HFFc6 (cell line): ENCODE measurements at regions not wholly inside any gene's neighbourhood (a gene's known extent, or its start where the extent isn't known, plus 50 kb on each side); places are given as distances from the start of the nearest gene placed in this dataset.

Source experiments
- DNase-seq: peaks from one replicate; pipeline ENCODE4 v3.0.0-alpha.2; 2018
- H3K27ac Mint-ChIP-seq: 2 replicates; pipeline ENCODE4 v1.8.0; 2020; ENCODE audit warnings: mild to moderate bottlenecking, mixed read lengths
- H3K27me3 Mint-ChIP-seq: 2 replicates; pipeline ENCODE4 v1.8.0; 2021; ENCODE audit warnings: mild to moderate bottlenecking, moderate library complexity, mixed read lengths; ENCODE audit not compliant: insufficient read depth
- H3K36me3 Mint-ChIP-seq: 2 replicates; pipeline ENCODE4 v1.8.0; 2021; ENCODE audit warnings: low read depth, mixed read lengths
- H3K4me1 Mint-ChIP-seq: 2 replicates; pipeline ENCODE4 v1.8.0; 2020; ENCODE audit warnings: low read depth, mixed read lengths
- H3K4me3 Mint-ChIP-seq: 2 replicates; pipeline ENCODE4 v1.8.0; 2020; ENCODE audit warnings: mild to moderate bottlenecking, moderate library complexity, mixed read lengths
- H3K9me3 Mint-ChIP-seq: 2 replicates; pipeline ENCODE4 v1.8.0; 2020; ENCODE audit warnings: mild to moderate bottlenecking, mixed read lengths
- TF ChIP-seq, protein P1 (sequence below): fragments of 200-600 bp; sonication (generic); IDR thresholded peaks from 2 replicates; pipeline ENCODE4 v1.5.0; 2021; ENCODE audit warnings: antibody characterized with exemption, mild to moderate bottlenecking

DNA sequence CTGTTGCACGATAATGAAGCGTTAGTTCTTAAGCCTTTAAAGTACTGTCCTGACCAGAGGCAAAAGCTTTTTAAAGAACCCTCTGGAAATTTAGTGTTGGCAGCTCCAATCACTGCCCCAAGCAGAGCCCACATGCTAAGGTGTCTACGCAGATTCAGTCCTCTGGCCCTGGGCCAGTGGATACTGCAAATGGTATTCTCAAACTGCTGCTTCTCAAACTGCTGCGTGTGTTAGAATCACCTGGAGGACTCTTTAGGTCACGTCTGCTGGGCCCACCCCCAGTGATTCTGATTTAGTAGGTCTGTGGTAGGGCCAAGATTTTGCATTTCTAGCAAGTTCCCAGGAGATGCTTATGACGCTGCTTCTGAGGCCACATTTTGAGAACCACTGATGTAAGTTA is 96.0 kb upstream of the CCDC28A start:
- no peaks in the 10 kb centered on the region for H3K27me3 Mint-ChIP-seq
- no peaks in the 10 kb centered on the region for H3K36me3 Mint-ChIP-seq
- no peak for DNase-seq
- TF ChIP-seq, protein P1, sequence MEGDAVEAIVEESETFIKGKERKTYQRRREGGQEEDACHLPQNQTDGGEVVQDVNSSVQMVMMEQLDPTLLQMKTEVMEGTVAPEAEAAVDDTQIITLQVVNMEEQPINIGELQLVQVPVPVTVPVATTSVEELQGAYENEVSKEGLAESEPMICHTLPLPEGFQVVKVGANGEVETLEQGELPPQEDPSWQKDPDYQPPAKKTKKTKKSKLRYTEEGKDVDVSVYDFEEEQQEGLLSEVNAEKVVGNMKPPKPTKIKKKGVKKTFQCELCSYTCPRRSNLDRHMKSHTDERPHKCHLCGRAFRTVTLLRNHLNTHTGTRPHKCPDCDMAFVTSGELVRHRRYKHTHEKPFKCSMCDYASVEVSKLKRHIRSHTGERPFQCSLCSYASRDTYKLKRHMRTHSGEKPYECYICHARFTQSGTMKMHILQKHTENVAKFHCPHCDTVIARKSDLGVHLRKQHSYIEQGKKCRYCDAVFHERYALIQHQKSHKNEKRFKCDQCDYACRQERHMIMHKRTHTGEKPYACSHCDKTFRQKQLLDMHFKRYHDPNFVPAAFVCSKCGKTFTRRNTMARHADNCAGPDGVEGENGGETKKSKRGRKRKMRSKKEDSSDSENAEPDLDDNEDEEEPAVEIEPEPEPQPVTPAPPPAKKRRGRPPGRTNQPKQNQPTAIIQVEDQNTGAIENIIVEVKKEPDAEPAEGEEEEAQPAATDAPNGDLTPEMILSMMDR, result no peak
- H3K9me3 Mint-ChIP-seq, result no peaks in the 10 kb centered on the region
- peak overlapping the region; percentile 36; the same call in 1 of the 2 replicates for H3K27ac Mint-ChIP-seq
- peaks cover 27% of the 10 kb centered on the region for H3K4me1 Mint-ChIP-seq
- no peak overlapping the region for H3K4me3 Mint-ChIP-seq

DNA sequence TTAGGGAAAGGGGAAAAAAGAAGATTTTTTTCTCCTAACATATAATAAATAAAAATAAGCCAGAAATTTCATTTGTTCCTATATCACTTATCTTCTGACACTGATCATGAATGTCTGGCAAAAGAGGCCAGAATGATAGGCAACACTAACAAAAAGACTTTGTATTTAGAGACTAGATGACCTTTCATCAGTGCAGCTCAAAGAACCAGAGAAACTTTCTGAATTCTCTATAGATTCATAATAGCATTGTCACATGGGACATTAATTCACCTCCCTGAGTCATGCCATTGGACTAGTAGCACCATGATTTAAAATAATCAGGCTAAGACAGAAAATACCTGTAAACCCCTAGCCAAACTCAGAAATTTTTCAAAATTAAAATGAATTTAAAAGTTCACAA is 95.4 kb upstream of the CCDC28A start:
- H3K27me3 Mint-ChIP-seq, result no peaks in the 10 kb centered on the region
- H3K9me3 Mint-ChIP-seq, result no peaks in the 10 kb centered on the region
- no peak overlapping the region for H3K27ac Mint-ChIP-seq
- TF ChIP-seq, protein P1, result no peak
- no peak for DNase-seq
- no peaks in the 10 kb centered on the region for H3K36me3 Mint-ChIP-seq
- H3K4me3 Mint-ChIP-seq, result no peak overlapping the region
- peaks cover 27% of the 10 kb centered on the region for H3K4me1 Mint-ChIP-seq

DNA sequence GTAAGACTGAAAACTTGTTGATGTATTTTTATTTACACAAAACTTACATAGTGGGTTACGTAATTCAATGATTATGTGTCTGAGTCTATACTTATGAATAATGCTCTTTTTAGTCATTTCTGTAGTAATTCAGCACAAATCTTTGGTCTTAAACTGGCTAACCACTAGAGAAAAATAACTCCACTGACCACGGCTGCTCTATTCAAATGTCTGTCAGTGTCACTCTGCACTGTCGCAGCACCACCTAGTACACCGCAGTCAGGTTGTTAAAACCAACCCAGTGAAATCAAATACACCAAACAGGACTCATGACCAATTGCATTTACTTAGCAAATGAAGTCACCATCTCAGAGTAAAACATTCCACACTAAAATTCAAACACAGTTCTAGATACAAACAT is 93.5 kb upstream of the CCDC28A start:
- DNase-seq, result no peak
- Mint-ChIP-seq H3K4me3 (no peak overlapping the region), H3K36me3 (no peaks in the 10 kb centered on the region), H3K27me3 (no peaks in the 10 kb centered on the region), H3K9me3 (no peaks in the 10 kb centered on the region), H3K27ac (no peak overlapping the region; the same call in 1 of the 2 replicates), H3K4me1 (peaks cover 27% of the 10 kb centered on the region)
- TF ChIP-seq, protein P1, result no peak

GRCh38 chr6:138681627-138682026 is 91.9 kb upstream of the CCDC28A start:
- TF ChIP-seq, protein P1, result no peak
- Mint-ChIP-seq H3K27me3 (no peaks in the 10 kb centered on the region), H3K9me3 (no peaks in the 10 kb centered on the region), H3K36me3 (no peaks in the 10 kb centered on the region), H3K4me1 (peaks cover 27% of the 10 kb centered on the region), H3K4me3 (no peak overlapping the region), H3K27ac (no peak overlapping the region)
- DNase-seq, result no peak

DNA sequence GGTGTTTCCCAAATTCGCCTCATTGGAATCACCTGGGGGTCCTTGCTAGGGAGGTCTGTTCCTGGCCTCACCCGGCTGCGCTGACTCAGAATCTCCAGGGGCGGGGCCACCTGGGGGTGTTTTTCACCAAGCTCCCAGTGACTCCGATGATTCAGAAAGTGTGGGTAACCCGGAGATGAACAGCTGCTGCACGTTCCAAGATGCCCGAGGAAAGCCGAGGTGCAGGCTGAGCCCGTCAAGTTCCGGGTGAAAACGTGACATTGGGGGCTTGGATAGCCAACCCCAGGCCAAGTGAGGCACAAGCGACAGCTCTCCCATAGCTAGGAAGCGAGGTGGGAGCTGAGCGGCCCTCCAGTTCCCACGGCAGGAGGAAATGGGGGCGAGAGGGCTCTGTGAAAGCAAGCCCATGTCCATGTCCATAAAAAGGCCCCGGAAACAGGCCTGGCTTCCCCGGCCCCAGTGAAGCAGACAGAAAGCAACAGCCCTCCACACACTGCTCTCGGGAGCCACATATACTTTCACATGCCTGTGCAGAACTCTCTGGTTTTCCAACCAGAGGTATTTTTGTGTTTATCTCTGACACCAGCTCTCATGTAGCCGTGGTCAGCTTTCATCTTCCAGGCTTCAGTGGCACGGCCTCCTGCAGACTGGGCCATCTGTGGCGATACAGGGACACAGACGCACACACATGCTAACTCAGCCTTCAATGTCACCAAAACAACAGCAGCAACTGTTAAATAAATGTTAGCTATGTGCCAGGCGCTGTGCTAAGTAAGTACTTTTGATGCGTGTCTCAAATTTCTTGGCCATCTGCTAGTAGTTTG is 90.7 kb upstream of the CCDC28A start:
- DNase-seq, result peak; percentile 38
- peaks cover 17% of the 10 kb centered on the region for H3K4me1 Mint-ChIP-seq
- no peaks in the 10 kb centered on the region for H3K36me3 Mint-ChIP-seq
- TF ChIP-seq, protein P1, result no peak
- H3K4me3 Mint-ChIP-seq, result peak overlapping the region; percentile 61
- H3K27ac Mint-ChIP-seq, result peak overlapping the region; percentile 89
- no peaks in the 10 kb centered on the region for H3K27me3 Mint-ChIP-seq
- no peaks in the 10 kb centered on the region for H3K9me3 Mint-ChIP-seq
